ENCODE measurements at regions not wholly inside any gene's neighbourhood (a gene's known extent, or its start where the extent isn't known, plus 50 kb on each side); places are given as distances from the start of the nearest gene placed in this dataset.

- TF ChIP-seq, protein P1, sequence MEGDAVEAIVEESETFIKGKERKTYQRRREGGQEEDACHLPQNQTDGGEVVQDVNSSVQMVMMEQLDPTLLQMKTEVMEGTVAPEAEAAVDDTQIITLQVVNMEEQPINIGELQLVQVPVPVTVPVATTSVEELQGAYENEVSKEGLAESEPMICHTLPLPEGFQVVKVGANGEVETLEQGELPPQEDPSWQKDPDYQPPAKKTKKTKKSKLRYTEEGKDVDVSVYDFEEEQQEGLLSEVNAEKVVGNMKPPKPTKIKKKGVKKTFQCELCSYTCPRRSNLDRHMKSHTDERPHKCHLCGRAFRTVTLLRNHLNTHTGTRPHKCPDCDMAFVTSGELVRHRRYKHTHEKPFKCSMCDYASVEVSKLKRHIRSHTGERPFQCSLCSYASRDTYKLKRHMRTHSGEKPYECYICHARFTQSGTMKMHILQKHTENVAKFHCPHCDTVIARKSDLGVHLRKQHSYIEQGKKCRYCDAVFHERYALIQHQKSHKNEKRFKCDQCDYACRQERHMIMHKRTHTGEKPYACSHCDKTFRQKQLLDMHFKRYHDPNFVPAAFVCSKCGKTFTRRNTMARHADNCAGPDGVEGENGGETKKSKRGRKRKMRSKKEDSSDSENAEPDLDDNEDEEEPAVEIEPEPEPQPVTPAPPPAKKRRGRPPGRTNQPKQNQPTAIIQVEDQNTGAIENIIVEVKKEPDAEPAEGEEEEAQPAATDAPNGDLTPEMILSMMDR (tag by site-specific recombination; IDR thresholded peaks at IDR 0.05) = no peak
- TF ChIP-seq ZNF621 (tag by site-specific recombination; IDR thresholded peaks at IDR 0.05) = no peak
- TF ChIP-seq SP3 (tag by site-specific recombination; IDR thresholded peaks at IDR 0.05) = no peak
- no peak for TF ChIP-seq ZNF747 (tag by site-specific recombination; IDR thresholded peaks at IDR 0.05)
- no peak for TF ChIP-seq REST (tag by site-specific recombination; IDR thresholded peaks at IDR 0.05)
- no peak for TF ChIP-seq BCL11A (tag by site-specific recombination; IDR thresholded peaks at IDR 0.05; ENCODE audit: low read depth)
- no peak for TF ChIP-seq ZNF423 (tag by site-specific recombination; IDR thresholded peaks at IDR 0.05)
- no peak for TF ChIP-seq ZNF335 (tag by site-specific recombination; conservative IDR thresholded peaks at IDR 0.05)
- TF ChIP-seq ZNF768 (tag by site-specific recombination; IDR thresholded peaks at IDR 0.05) = no peak
- no peak for TF ChIP-seq ZNF292 (tag by site-specific recombination; IDR thresholded peaks at IDR 0.05; ENCODE audit: borderline replicate concordance, low read depth)
- TF ChIP-seq ZNF112 (tag by site-specific recombination; IDR thresholded peaks at IDR 0.05) = no peak
- no peak for TF ChIP-seq TCF7L2 (IDR thresholded peaks at IDR 0.05; ENCODE audit: borderline replicate concordance, low read depth, low read length)
- no peak for TF ChIP-seq ZNF16 (tag by site-specific recombination; IDR thresholded peaks at IDR 0.05; ENCODE audit: low read depth)
- no peak for TF ChIP-seq ZNF416 (tag by site-specific recombination; IDR thresholded peaks at IDR 0.05)
Measured at GRCh38 chr3:194265996-194266964, 84.8 kb downstream of the CPN2 start.
